Motor neuron (in vitro differentiated cells): ENCODE measurements at regions not wholly inside any gene's neighbourhood (a gene's known extent, or its start where the extent isn't known, plus 50 kb on each side); places are given as distances from the start of the nearest gene placed in this dataset.
"Not testable (repeated sequence)": the region's sequence is repeated elsewhere in the genome, so short reads cannot be mapped to it uniquely, and the experiment has no call there.

Experiments
- ATAC-seq, 8 experiments: fragments of 200-7000 bp; cut with Tn5 transposase; replicated peaks in 6 of 8; 2 replicates each; pipeline ENCODE4 v1.8.0; 2021; ENCODE audit warnings: mild to moderate bottlenecking in 8 of 8, moderate library complexity in 8 of 8
- H3K27ac ChIP-seq, 2 donors: fragments of 250-450 bp; sonication (Bioruptor Pico); 2 replicates each; pipeline ENCODE4 v1.9.0; 2021; ENCODE audit warnings: antibody characterized with exemption in 2 of 2, mild to moderate bottlenecking in 2 of 2, moderate library complexity in 1 of 2
- H3K4me1 ChIP-seq, 2 donors: fragments of 250-450 bp; sonication (Bioruptor Pico); replicated peaks in 1 of 2; 2 replicates each; pipeline ENCODE4 v1.6.1; 2021; ENCODE audit warnings: antibody characterized with exemption in 2 of 2, mild to moderate bottlenecking in 2 of 2, moderate library complexity in 1 of 2
- H3K4me3 ChIP-seq, 5 donors: fragments of 250-450 bp; sonication (Bioruptor Pico); 2 replicates each; pipeline ENCODE4 v1.9.0; 2021; ENCODE audit warnings: antibody characterized with exemption in 5 of 5, mild to moderate bottlenecking in 5 of 5, moderate library complexity in 4 of 5
- WGBS, 10 experiments: fragments of 450-650 bp; shearing (Covaris generic); methylation state at CpG; one replicate each; pipeline ENCODE4 v1.0.0; 2022; 5-methylcytosine and 5-hydroxymethylcytosine counted together
- in situ Hi-C, 9 experiments: fragments of 400-800 bp; cut with MboI; loops; one replicate each; pipeline ENCODE4 v1.15.0; 2021; ENCODE audit warnings: low sequenced_read_pairs in 9 of 9, low pct_unique_long_range_greater_than_20kb in 2 of 9; ENCODE audit not compliant: unreplicated experiment in 9 of 9

- WGBS, 10 experiments, result 70 to 100% (median 97%) methylated on average over 1 to 24 of the region's 96 CpGs; no CpG with 5 or more reads in 4 of the 10 experiments
- Histone ChIP-seq H3K4me1 (no peaks in the 10 kb centered on the region), H3K4me3 (no peak overlapping the region), H3K27ac (no peak overlapping the region)
- ATAC-seq, result peak in 3 of 8 experiments; percentile 59 to 71 (median 65)
- in situ Hi-C loops, result no loop called here
Observed at GRCh38 chr17:26731005-26731921, 562.7 kb upstream of the WSB1 start.

GRCh38 chr17:26731926-26732325, 562.0 kb upstream of the WSB1 start:
- in situ Hi-C loops, H3K27ac ChIP-seq, H3K4me3 ChIP-seq, ATAC-seq, H3K4me1 ChIP-seq: not testable (repeated sequence)
- no CpG with 5 or more reads among the region's 22 CpGs for WGBS, 10 experiments

- H3K4me1 ChIP-seq, H3K27ac ChIP-seq, ATAC-seq, in situ Hi-C loops, H3K4me3 ChIP-seq: not testable (repeated sequence)
- 0 to 50% (median 12%) methylated on average over 1 to 2 of the region's 2 CpGs for WGBS, 10 experiments
Observed at GRCh38 chr17:26734775-26735174, 559.1 kb upstream of the WSB1 start.

- H3K27ac ChIP-seq, H3K4me1 ChIP-seq, H3K4me3 ChIP-seq, ATAC-seq, in situ Hi-C loops: not testable (repeated sequence)
- WGBS, 10 experiments, result no CpG with 5 or more reads among the region's 6 CpGs
Observed at GRCh38 chr17:26735977-26736376, 557.9 kb upstream of the WSB1 start.

- Histone ChIP-seq H3K27ac (no peak overlapping the region), H3K4me1 (no peaks in the 10 kb centered on the region), H3K4me3 (no peak overlapping the region)
- in situ Hi-C loops, result no loop called here
- WGBS, 10 experiments, result no CpG with 5 or more reads among the region's 103 CpGs
- ATAC-seq, result no peak
Observed at GRCh38 chr17:26765860-26766709, 527.8 kb upstream of the WSB1 start.

- Histone ChIP-seq H3K4me3 (no peak overlapping the region), H3K27ac (no peak overlapping the region), H3K4me1 (no peaks in the 10 kb centered on the region)
- ATAC-seq, result no peak
- WGBS, 10 experiments, result 90 to 95% (median 92%) methylated on average over 7 to 16 of the region's 40 CpGs; no CpG with 5 or more reads in 7 of the 10 experiments
- in situ Hi-C loops, result no loop called here
Observed at GRCh38 chr17:26766743-26767142, 527.2 kb upstream of the WSB1 start.

GRCh38 chr17:26773189-26774188, 520.4 kb upstream of the WSB1 start:
- in situ Hi-C loops, result no loop called here
- no peak overlapping the region for H3K4me3 ChIP-seq
- H3K27ac ChIP-seq, result no peak overlapping the region
- ATAC-seq, result no peak
- no peaks in the 10 kb centered on the region for H3K4me1 ChIP-seq
- 67 to 100% (median 80%) methylated on average over 2 to 30 of the region's 118 CpGs; no CpG with 5 or more reads in 4 of the 10 experiments for WGBS, 10 experiments

GRCh38 chr17:26774291-26775218, 519.4 kb upstream of the WSB1 start:
- no peak for ATAC-seq
- in situ Hi-C loops, result no loop called here
- no peak overlapping the region for H3K4me3 ChIP-seq
- H3K27ac ChIP-seq, result no peak overlapping the region
- H3K4me1 ChIP-seq, result no peaks in the 10 kb centered on the region
- WGBS, 10 experiments, result 60 to 98% (median 75%) methylated on average over 1 to 50 of the region's 123 CpGs; no CpG with 5 or more reads in 4 of the 10 experiments

- Histone ChIP-seq H3K27ac (no peak overlapping the region), H3K4me3 (no peak overlapping the region), H3K4me1 (no peaks in the 10 kb centered on the region)
- in situ Hi-C loops, result no loop called here
- ATAC-seq, result no peak
- 38 to 95% (median 69%) methylated on average over 3 to 16 of the region's 83 CpGs; no CpG with 5 or more reads in 3 of the 10 experiments for whole genome bisulfite sequencing, 10 experiments
Observed at GRCh38 chr17:26775219-26775822, 518.6 kb upstream of the WSB1 start.

- H3K4me3 ChIP-seq, in situ Hi-C loops, H3K27ac ChIP-seq, H3K4me1 ChIP-seq, ATAC-seq: not testable (repeated sequence)
- whole genome bisulfite sequencing, 10 experiments, result 14 to 53% (median 27%) methylated on average over 1 to 4 of the region's 4 CpGs
Observed at GRCh38 chr17:26780187-26780814, 513.6 kb upstream of the WSB1 start.

- Histone ChIP-seq H3K4me3 (no peak overlapping the region), H3K27ac (no peak overlapping the region), H3K4me1 (no peaks in the 10 kb centered on the region)
- in situ Hi-C loops, result no loop called here
- WGBS, 10 experiments, result 0 to 83% (median 37%) methylated on average over 2 to 5 of the region's 6 CpGs
- no peak for ATAC-seq
Observed at GRCh38 chr17:26782153-26782552, 511.8 kb upstream of the WSB1 start.
